Transverse colon (tissue), 4 donors: ENCODE measurements at regions not wholly inside any gene's neighbourhood (a gene's known extent, or its start where the extent isn't known, plus 50 kb on each side); places are given as distances from the start of the nearest gene placed in this dataset.

ENCODE experiments used
- DNase-seq: peaks from one replicate; pipeline ENCODE4 v3.0.0-alpha.2; 2019
- H3K27ac ChIP-seq, 4 donors: fragments of 200-600 bp; sonication (generic); 2 replicates each; pipeline ENCODE4 v1.5.1; 2016 to 2018; ENCODE audit warnings: inconsistent platforms in 4 of 4
- H3K27me3 ChIP-seq: fragments of 200-600 bp; sonication (generic); 2 replicates; pipeline ENCODE4 v1.5.1; 2017; ENCODE audit warnings: inconsistent platforms
- H3K36me3 ChIP-seq, 4 donors: fragments of 200-600 bp; sonication (generic); 2 replicates each; pipeline ENCODE4 v1.5.1; 2017 to 2019; ENCODE audit warnings: inconsistent platforms in 4 of 4
- H3K4me1 ChIP-seq, 4 donors: fragments of 200-600 bp; sonication (generic); 2 replicates each; pipeline ENCODE4 v1.5.1; 2017 to 2020; ENCODE audit warnings: inconsistent platforms in 4 of 4
- H3K4me3 ChIP-seq, 4 donors: fragments of 200-600 bp; sonication (generic); 1 replicate in 1 of 4; 2 replicates in 3 of 4; pipeline versions ENCODE4 v1.5.1 to v1.6.1; 2017 to 2019; ENCODE audit warnings: inconsistent platforms in 4 of 4
- H3K9me3 ChIP-seq, 2 donors: fragments of 200-600 bp; sonication (generic); 2 replicates each; pipeline ENCODE4 v1.5.1; 2017 to 2019; ENCODE audit warnings: inconsistent platforms in 2 of 2
- EP300 ChIP-seq: sonication (generic); formaldehyde crosslinking; IDR thresholded peaks from one replicate; pipeline ENCODE4 v1.6.1; 2017; ENCODE audit warnings: antibody characterized with exemption, low read depth
- POLR2A ChIP-seq: fragments of 450-650 bp; IDR thresholded peaks from one replicate; pipeline ENCODE4 v1.6.1; 2016; ENCODE audit warnings: antibody characterized with exemption, mild to moderate bottlenecking, moderate library complexity
- POLR2AphosphoS5 ChIP-seq, 3 donors: sonication (generic); formaldehyde crosslinking; IDR thresholded peaks; one replicate each; pipeline ENCODE4 v1.6.1; 2016; ENCODE audit warnings: antibody characterized with exemption in 3 of 3
- WGBS, 2 donors: methylation state at CpG; one replicate each; pipeline ENCODE4 v1.1.5; 2018; ENCODE audit warnings: low coverage in 1 of 2; 5-methylcytosine and 5-hydroxymethylcytosine counted together
- in situ Hi-C, 4 donors: fragments of 200-750 bp; cut with MboI; loops; one replicate each; pipeline versions ENCODE4 v1.15.0 to v1.15.1; 2017; ENCODE audit warnings: low sequenced_read_pairs in 3 of 4, low pct_ligation_motif_present in 1 of 4, low pct_unique_long_range_greater_than_20kb in 1 of 4
- intact Hi-C: fragments of 100-400 bp; cut with DNase I; formaldehyde crosslinking; loops from one replicate; pipeline ENCODE4 v1.15.1; 2023; ENCODE audit warnings: low total_unique reads
- TF ChIP-seq, protein P1 (sequence below), 5 experiments: fragments of 200-600 bp in 3 of 5; fragments of 450-650 bp in 2 of 5; sonication (generic) in 3 of 5; IDR thresholded peaks; 1 replicate in 2 of 5; 2 replicates in 3 of 5; pipeline ENCODE4 v1.5.1; 2016 to 2017; ENCODE audit warnings: antibody characterized with exemption in 5 of 5, inconsistent platforms in 3 of 5, mild to moderate bottlenecking in 2 of 5, moderate library complexity in 1 of 5

DNA sequence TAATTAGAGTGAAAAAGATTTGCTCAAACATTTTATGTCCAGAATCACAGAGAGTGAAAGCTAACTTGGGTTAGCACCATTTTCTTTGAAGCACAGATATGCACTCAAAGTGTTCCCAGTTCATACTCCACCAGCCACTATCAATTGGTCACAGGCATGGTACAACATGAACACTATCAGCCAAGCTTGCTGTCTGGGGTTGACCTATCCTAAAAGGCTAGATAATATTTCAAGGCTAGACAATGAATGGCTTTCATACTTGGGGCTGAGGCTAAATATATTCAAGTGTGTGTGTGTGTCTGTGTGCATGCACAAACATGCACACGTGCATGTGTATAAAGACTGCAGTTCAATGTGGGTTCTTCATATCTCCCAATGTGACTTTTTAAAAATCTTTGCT is 783.0 kb upstream of the GJE1 start:
- in situ Hi-C loops = no loop called here
- no peaks in the 10 kb centered on the region for H3K4me1 ChIP-seq
- H3K9me3 ChIP-seq = no peaks in the 10 kb centered on the region
- no peak for DNase-seq
- H3K36me3 ChIP-seq = no peaks in the 10 kb centered on the region
- 73 to 89% methylated on average over 1 of the region's 1 CpG for WGBS, 2 donors
- H3K27ac ChIP-seq = no peak overlapping the region
- H3K27me3 ChIP-seq = no peaks in the 10 kb centered on the region
- intact Hi-C loops = no loop called here
- H3K4me3 ChIP-seq = no peak overlapping the region
- TF ChIP-seq POLR2AphosphoS5 (IDR thresholded peaks at IDR 0.05) (no peak), EP300 (no peak), POLR2A (no peak)
- TF ChIP-seq, protein P1, sequence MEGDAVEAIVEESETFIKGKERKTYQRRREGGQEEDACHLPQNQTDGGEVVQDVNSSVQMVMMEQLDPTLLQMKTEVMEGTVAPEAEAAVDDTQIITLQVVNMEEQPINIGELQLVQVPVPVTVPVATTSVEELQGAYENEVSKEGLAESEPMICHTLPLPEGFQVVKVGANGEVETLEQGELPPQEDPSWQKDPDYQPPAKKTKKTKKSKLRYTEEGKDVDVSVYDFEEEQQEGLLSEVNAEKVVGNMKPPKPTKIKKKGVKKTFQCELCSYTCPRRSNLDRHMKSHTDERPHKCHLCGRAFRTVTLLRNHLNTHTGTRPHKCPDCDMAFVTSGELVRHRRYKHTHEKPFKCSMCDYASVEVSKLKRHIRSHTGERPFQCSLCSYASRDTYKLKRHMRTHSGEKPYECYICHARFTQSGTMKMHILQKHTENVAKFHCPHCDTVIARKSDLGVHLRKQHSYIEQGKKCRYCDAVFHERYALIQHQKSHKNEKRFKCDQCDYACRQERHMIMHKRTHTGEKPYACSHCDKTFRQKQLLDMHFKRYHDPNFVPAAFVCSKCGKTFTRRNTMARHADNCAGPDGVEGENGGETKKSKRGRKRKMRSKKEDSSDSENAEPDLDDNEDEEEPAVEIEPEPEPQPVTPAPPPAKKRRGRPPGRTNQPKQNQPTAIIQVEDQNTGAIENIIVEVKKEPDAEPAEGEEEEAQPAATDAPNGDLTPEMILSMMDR (IDR thresholded peaks at IDR 0.05) = no peak

DNA sequence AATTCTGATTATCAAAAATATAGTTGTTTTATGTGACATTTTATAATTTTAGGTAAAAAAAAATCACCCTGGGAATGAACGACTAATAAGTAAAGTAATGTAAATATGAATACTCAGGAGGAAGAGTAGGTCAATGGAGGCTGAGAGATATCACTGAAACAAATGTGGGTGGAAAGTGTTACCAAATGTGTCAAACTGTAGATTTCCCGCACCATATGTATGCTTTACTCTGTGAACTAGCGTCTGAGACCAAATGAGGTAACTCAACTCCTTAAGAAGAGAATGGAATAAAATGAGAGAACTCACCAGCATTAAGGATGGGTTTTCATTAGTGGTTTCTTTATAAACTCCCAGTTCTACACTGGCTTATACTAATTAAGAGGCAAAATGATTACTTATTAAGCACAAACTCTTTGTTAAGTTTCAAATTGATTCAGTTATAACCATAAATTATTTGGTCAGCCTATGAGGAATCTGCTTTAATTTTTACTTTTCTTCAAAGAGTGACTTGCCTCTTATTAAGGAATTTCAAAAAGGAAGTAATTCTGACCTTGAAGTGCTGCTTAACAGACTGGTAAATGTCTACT is 784.7 kb upstream of the GJE1 start:
- Histone ChIP-seq H3K36me3 (no peaks in the 10 kb centered on the region), H3K9me3 (no peaks in the 10 kb centered on the region), H3K4me3 (no peak overlapping the region), H3K27me3 (no peaks in the 10 kb centered on the region), H3K4me1 (no peaks in the 10 kb centered on the region), H3K27ac (no peak overlapping the region)
- no peak for DNase-seq
- intact Hi-C loops = no loop called here
- TF ChIP-seq EP300 (no peak), POLR2AphosphoS5 (IDR thresholded peaks at IDR 0.05) (no peak), POLR2A (no peak)
- TF ChIP-seq, protein P1 (IDR thresholded peaks at IDR 0.05) = no peak
- 80 to 83% methylated on average over 3 of the region's 3 CpGs for WGBS, 2 donors
- in situ Hi-C loops = no loop called here

DNA sequence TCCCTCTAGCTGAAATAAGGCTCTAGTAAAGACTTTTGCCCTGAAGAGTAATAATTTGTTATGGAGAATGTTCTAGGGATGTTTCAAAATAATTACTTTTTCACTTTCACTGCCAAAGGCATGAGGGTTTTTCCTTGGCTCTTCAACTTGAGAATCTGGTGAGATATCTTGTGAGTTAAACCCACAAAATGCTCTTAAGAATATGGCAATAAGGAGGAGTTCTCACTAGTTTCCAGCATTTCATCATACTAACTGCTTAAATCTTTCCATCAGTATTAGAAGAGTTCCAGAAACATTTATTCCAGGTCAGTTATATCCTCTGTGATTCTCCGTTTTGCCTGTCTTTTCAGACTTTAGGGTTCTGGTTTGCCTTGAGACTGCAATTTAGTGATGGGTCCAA is 785.6 kb upstream of the GJE1 start:
- Histone ChIP-seq H3K27me3 (no peaks in the 10 kb centered on the region), H3K36me3 (no peaks in the 10 kb centered on the region), H3K27ac (no peak overlapping the region), H3K4me1 (no peaks in the 10 kb centered on the region), H3K9me3 (no peaks in the 10 kb centered on the region), H3K4me3 (no peak overlapping the region)
- no peak for DNase-seq
- WGBS, 2 donors = 92 to 100% methylated on average over 1 of the region's 1 CpG
- TF ChIP-seq EP300 (no peak), POLR2AphosphoS5 (IDR thresholded peaks at IDR 0.05) (no peak), POLR2A (no peak)
- TF ChIP-seq, protein P1 (IDR thresholded peaks at IDR 0.05) = no peak
- in situ Hi-C loops = no loop called here
- intact Hi-C loops = no loop called here

DNA sequence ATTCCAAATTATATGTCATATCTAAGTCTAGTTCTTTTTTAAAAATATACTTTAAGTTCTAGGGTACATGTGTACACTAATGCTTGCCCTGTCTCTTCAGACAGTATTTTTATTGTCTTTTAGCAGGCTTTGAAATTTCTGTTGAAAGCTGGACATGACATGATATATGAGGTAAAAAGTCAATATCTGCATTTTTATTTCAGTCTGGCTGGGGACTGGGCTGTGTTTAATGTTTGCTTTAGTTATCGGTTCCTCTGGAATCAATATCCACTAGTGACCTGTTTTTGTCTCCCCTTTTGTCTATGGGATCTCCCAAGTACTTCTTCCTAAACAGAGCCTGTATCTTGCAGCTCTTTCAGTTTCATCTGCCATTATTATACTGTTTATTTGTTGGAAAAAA is 786.2 kb upstream of the GJE1 start:
- H3K4me1 ChIP-seq = no peaks in the 10 kb centered on the region
- H3K27ac ChIP-seq = no peak overlapping the region
- intact Hi-C loops = no loop called here
- H3K4me3 ChIP-seq = no peak overlapping the region
- in situ Hi-C loops = no loop called here
- no peaks in the 10 kb centered on the region for H3K36me3 ChIP-seq
- H3K9me3 ChIP-seq = no peaks in the 10 kb centered on the region
- no peaks in the 10 kb centered on the region for H3K27me3 ChIP-seq
- TF ChIP-seq POLR2AphosphoS5 (IDR thresholded peaks at IDR 0.05) = no peak
- no peak for TF ChIP-seq EP300
- TF ChIP-seq, protein P1 (IDR thresholded peaks at IDR 0.05) = no peak
- TF ChIP-seq POLR2A = no peak
- no peak for DNase-seq
- 33 to 53% methylated on average over 1 of the region's 1 CpG for WGBS, 2 donors
